ENCODE measurements at regions not wholly inside any gene's neighbourhood (a gene's known extent, or its start where the extent isn't known, plus 50 kb on each side); places are given as distances from the start of the nearest gene placed in this dataset.

DNA sequence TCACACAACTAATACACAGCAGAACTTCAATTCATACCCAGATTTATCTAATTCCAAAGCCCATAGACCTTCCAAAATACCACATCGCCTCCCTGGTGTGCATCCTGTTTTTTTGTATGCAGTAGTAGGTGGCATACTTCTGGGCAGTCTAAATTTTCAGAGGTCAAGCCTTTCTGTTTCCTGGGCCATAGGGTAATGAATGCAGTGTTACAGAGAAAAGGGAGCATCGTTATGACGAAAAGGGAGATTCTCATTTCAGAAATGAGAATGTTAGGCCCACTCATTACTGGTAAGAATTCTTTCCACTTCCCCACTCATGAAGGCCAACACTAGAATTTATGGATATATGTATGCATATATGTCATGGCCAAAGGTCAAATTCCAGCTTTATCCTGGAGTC is 267.8 kb upstream of the ASIC2 start:
- Histone ChIP-seq H2AFZ (ENCODE audit: control insufficient read depth, low read depth, low read length) (no peak overlapping the region), H3K4me3 (no peak overlapping the region), H3K36me3 (ENCODE audit: control insufficient read depth in 2 of 2, insufficient read depth in 2 of 2, low read length in 1 of 2) (no peaks in the 10 kb centered on the region), H3K27me3 (replicated peaks in 1 of 2; ENCODE audit: control insufficient read depth in 2 of 2, insufficient read depth in 2 of 2, low read length in 1 of 2) (no peaks in the 10 kb centered on the region), H4K20me1 (ENCODE audit: control insufficient read depth, insufficient read depth) (no peaks in the 10 kb centered on the region), H3K4me2 (ENCODE audit: control insufficient read depth, insufficient read depth) (no peak overlapping the region), H3K79me2 (ENCODE audit: control insufficient read depth, insufficient read depth, low read length) (no peaks in the 10 kb centered on the region), H3K9me3 (replicated peaks; ENCODE audit: control insufficient read depth, insufficient read depth, low read length) (no peaks in the 10 kb centered on the region), H3K9ac (ENCODE audit: control insufficient read depth, insufficient read depth, low read length) (no peak overlapping the region), H3K4me1 (ENCODE audit: control insufficient read depth, insufficient read depth, low read length) (no peaks in the 10 kb centered on the region), H3K27ac (ENCODE audit: control insufficient read depth, insufficient read depth) (no peak overlapping the region)
- ChIA-PET RAD21 (ENCODE audit: unreplicated experiment) (no interaction called here), SMC1A (ENCODE audit: uncharacterized antibody, unreplicated experiment) (interaction anchor here (1.1 kb wide), 1 partner anchor 22 kb away, joined by 3 read pairs; no protein-coding TSS in a partner anchor), POLR2A (interaction anchor here (1.8 kb wide), 1 partner anchor 101 kb away, joined by 4 read pairs; no protein-coding TSS in a partner anchor), CTCF (no interaction called here)
- ATAC-seq (peak; percentile 79), DNase-seq (ENCODE audit: low read depth, low spot score) (no peak), FAIRE-seq (no peak)
- intact Hi-C loops (cut with micrococcal nuclease; ENCODE audit: unreplicated experiment): no loop called here
- BruUV-seq (replicated peaks): no TSS peak
- in situ Hi-C loops (cut with MboI): no loop called here
- WGBS (ENCODE audit: insufficient coverage, insufficient replicate concordance, low lambda C conversion rate, missing lambda C conversion rate): 14% methylated on average over 3 of the region's 3 CpGs
- TF ChIP-seq, protein P1, sequence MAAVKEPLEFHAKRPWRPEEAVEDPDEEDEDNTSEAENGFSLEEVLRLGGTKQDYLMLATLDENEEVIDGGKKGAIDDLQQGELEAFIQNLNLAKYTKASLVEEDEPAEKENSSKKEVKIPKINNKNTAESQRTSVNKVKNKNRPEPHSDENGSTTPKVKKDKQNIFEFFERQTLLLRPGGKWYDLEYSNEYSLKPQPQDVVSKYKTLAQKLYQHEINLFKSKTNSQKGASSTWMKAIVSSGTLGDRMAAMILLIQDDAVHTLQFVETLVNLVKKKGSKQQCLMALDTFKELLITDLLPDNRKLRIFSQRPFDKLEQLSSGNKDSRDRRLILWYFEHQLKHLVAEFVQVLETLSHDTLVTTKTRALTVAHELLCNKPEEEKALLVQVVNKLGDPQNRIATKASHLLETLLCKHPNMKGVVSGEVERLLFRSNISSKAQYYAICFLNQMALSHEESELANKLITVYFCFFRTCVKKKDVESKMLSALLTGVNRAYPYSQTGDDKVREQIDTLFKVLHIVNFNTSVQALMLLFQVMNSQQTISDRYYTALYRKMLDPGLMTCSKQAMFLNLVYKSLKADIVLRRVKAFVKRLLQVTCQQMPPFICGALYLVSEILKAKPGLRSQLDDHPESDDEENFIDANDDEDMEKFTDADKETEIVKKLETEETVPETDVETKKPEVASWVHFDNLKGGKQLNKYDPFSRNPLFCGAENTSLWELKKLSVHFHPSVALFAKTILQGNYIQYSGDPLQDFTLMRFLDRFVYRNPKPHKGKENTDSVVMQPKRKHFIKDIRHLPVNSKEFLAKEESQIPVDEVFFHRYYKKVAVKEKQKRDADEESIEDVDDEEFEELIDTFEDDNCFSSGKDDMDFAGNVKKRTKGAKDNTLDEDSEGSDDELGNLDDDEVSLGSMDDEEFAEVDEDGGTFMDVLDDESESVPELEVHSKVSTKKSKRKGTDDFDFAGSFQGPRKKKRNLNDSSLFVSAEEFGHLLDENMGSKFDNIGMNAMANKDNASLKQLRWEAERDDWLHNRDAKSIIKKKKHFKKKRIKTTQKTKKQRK (IDR thresholded peaks at IDR 0.05; ENCODE audit: low read depth, low read length): no peak
- TF ChIP-seq ZNF384 (IDR thresholded peaks at IDR 0.05; ENCODE audit: borderline replicate concordance, low read depth, low read length) (no peak), IKZF1 (conservative IDR thresholded peaks at IDR 0.05) (peak; percentile 40; the same call in 1 of the 2 replicates), TCF7 (IDR thresholded peaks at IDR 0.05; ENCODE audit: borderline replicate concordance) (no peak), EED (IDR thresholded peaks at IDR 0.05; ENCODE audit: low read depth) (no peak), MTA2 (IDR thresholded peaks at IDR 0.05; ENCODE audit: low read depth) (no peak), NR2F1 (conservative IDR thresholded peaks at IDR 0.05) (peak; percentile 52; the same call in 1 of the 2 replicates), KDM1A (IDR thresholded peaks at IDR 0.05; ENCODE audit: borderline replicate concordance) (no peak), RBBP5 (conservative IDR thresholded peaks at IDR 0.05) (no peak), NR2C1 (IDR thresholded peaks at IDR 0.05) (peak; percentile 77), JUNB (IDR thresholded peaks at IDR 0.05) (peak; percentile 41; the same call in 1 of the 2 replicates), ZNF622 (IDR thresholded peaks at IDR 0.05) (no peak)
- TF ChIP-seq, protein P2, sequence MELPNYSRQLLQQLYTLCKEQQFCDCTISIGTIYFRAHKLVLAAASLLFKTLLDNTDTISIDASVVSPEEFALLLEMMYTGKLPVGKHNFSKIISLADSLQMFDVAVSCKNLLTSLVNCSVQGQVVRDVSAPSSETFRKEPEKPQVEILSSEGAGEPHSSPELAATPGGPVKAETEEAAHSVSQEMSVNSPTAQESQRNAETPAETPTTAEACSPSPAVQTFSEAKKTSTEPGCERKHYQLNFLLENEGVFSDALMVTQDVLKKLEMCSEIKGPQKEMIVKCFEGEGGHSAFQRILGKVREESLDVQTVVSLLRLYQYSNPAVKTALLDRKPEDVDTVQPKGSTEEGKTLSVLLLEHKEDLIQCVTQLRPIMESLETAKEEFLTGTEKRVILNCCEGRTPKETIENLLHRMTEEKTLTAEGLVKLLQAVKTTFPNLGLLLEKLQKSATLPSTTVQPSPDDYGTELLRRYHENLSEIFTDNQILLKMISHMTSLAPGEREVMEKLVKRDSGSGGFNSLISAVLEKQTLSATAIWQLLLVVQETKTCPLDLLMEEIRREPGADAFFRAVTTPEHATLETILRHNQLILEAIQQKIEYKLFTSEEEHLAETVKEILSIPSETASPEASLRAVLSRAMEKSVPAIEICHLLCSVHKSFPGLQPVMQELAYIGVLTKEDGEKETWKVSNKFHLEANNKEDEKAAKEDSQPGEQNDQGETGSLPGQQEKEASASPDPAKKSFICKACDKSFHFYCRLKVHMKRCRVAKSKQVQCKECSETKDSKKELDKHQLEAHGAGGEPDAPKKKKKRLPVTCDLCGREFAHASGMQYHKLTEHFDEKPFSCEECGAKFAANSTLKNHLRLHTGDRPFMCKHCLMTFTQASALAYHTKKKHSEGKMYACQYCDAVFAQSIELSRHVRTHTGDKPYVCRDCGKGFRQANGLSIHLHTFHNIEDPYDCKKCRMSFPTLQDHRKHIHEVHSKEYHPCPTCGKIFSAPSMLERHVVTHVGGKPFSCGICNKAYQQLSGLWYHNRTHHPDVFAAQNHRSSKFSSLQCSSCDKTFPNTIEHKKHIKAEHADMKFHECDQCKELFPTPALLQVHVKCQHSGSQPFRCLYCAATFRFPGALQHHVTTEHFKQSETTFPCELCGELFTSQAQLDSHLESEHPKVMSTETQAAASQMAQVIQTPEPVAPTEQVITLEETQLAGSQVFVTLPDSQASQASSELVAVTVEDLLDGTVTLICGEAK (IDR thresholded peaks at IDR 0.05; ENCODE audit: borderline replicate concordance): no peak
- TF ChIP-seq, protein P3, sequence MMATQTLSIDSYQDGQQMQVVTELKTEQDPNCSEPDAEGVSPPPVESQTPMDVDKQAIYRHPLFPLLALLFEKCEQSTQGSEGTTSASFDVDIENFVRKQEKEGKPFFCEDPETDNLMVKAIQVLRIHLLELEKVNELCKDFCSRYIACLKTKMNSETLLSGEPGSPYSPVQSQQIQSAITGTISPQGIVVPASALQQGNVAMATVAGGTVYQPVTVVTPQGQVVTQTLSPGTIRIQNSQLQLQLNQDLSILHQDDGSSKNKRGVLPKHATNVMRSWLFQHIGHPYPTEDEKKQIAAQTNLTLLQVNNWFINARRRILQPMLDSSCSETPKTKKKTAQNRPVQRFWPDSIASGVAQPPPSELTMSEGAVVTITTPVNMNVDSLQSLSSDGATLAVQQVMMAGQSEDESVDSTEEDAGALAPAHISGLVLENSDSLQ (IDR thresholded peaks at IDR 0.05): no peak
- TF ChIP-seq, protein P4, sequence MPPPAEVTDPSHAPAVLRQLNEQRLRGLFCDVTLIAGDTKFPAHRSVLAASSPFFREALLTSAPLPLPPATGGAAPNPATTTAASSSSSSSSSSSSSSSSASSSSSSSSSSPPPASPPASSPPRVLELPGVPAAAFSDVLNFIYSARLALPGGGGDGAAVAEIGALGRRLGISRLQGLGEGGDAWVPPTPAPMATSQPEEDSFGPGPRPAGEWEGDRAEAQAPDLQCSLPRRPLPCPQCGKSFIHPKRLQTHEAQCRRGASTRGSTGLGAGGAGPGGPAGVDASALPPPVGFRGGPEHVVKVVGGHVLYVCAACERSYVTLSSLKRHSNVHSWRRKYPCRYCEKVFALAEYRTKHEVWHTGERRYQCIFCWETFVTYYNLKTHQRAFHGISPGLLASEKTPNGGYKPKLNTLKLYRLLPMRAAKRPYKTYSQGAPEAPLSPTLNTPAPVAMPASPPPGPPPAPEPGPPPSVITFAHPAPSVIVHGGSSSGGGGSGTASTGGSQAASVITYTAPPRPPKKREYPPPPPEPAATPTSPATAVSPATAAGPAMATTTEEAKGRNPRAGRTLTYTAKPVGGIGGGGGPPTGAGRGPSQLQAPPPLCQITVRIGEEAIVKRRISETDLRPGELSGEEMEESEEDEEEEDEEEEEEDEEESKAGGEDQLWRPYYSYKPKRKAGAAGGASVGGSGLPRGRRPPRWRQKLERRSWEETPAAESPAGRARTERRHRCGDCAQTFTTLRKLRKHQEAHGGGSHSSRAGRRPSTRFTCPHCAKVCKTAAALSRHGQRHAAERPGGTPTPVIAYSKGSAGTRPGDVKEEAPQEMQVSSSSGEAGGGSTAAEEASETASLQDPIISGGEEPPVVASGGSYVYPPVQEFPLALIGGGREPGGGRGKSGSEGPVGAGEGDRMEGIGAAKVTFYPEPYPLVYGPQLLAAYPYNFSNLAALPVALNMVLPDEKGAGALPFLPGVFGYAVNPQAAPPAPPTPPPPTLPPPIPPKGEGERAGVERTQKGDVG (CRISPR knock-in tag; IDR thresholded peaks at IDR 0.05): no peak

All from GM12878 (cell line).